ENCODE measurements at regions not wholly inside any gene's neighbourhood (a gene's known extent, or its start where the extent isn't known, plus 50 kb on each side); places are given as distances from the start of the nearest gene placed in this dataset.
"Not testable (repeated sequence)": the region's sequence is repeated elsewhere in the genome, so short reads cannot be mapped to it uniquely, and the experiment has no call there.

GRCh38 chr5:56632939-56633338, 182.4 kb upstream of the MAP3K1 start:
- Histone ChIP-seq H3K4me1 (no peaks in the 10 kb centered on the region), H3K4me3 (no peak overlapping the region), H3K36me3 (no peaks in the 10 kb centered on the region), H3K27ac (no peak overlapping the region), H3K9me3 (no peaks in the 10 kb centered on the region), H3K27me3 (no peaks in the 10 kb centered on the region)
- in situ Hi-C loops (cut with MboI; ENCODE audit: low sequenced_read_pairs in 4 of 4) (no loop called here), intact Hi-C loops (cut with DNase I; ENCODE audit: low total_unique reads) (no loop called here)
- no peak for DNase-seq
- no peak for TF ChIP-seq POLR2A (IDR thresholded peaks at IDR 0.05)
- no peak for TF ChIP-seq CTCF (IDR thresholded peaks at IDR 0.05 in 4 of 5, conservative IDR thresholded peaks at IDR 0.05 in 1 of 5)
- ATAC-seq: no peak

- Histone ChIP-seq H3K4me3 (no peak overlapping the region), H3K36me3 (no peaks in the 10 kb centered on the region), H3K9me3 (no peaks in the 10 kb centered on the region), H3K27ac (no peak overlapping the region), H3K27me3 (no peaks in the 10 kb centered on the region), H3K4me1 (no peaks in the 10 kb centered on the region)
- no peak for TF ChIP-seq CTCF (IDR thresholded peaks at IDR 0.05 in 4 of 5, conservative IDR thresholded peaks at IDR 0.05 in 1 of 5)
- TF ChIP-seq POLR2A (IDR thresholded peaks at IDR 0.05): no peak
- in situ Hi-C loops (cut with MboI; ENCODE audit: low sequenced_read_pairs in 4 of 4) (no loop called here), intact Hi-C loops (cut with DNase I; ENCODE audit: low total_unique reads) (no loop called here)
- DNase-seq: no peak
- ATAC-seq: no peak
Measured at GRCh38 chr5:56632199-56632598, 183.2 kb upstream of the MAP3K1 start.

GRCh38 chr5:56631719-56632118, 183.6 kb upstream of the MAP3K1 start:
- no peaks in the 10 kb centered on the region for H3K36me3 ChIP-seq
- no peaks in the 10 kb centered on the region for H3K9me3 ChIP-seq
- H3K27ac ChIP-seq: no peak overlapping the region
- intact Hi-C loops (cut with DNase I; ENCODE audit: low total_unique reads): no loop called here
- H3K27me3 ChIP-seq: no peaks in the 10 kb centered on the region
- DNase-seq (no peak), ATAC-seq (no peak)
- in situ Hi-C loops (cut with MboI; ENCODE audit: low sequenced_read_pairs in 4 of 4): no loop called here
- no peaks in the 10 kb centered on the region for H3K4me1 ChIP-seq
- no peak overlapping the region for H3K4me3 ChIP-seq
- TF ChIP-seq CTCF (IDR thresholded peaks at IDR 0.05 in 4 of 5, conservative IDR thresholded peaks at IDR 0.05 in 1 of 5): no peak

- ATAC-seq; in situ Hi-C loops (cut with MboI; ENCODE audit: low sequenced_read_pairs in 4 of 4); H3K4me3 ChIP-seq; intact Hi-C loops (cut with DNase I; ENCODE audit: low total_unique reads); H3K27me3 ChIP-seq; H3K4me1 ChIP-seq; DNase-seq; H3K36me3 ChIP-seq; H3K9me3 ChIP-seq; H3K27ac ChIP-seq: not testable (repeated sequence)
Measured at GRCh38 chr5:56628616-56629015, 186.7 kb upstream of the MAP3K1 start.

- intact Hi-C loops (cut with DNase I; ENCODE audit: low total_unique reads): no loop called here
- in situ Hi-C loops (cut with MboI; ENCODE audit: low sequenced_read_pairs in 4 of 4): no loop called here
- no peaks in the 10 kb centered on the region for H3K36me3 ChIP-seq
- H3K9me3 ChIP-seq: no peaks in the 10 kb centered on the region
- ATAC-seq (no peak), DNase-seq (no peak)
- no peak overlapping the region for H3K27ac ChIP-seq
- TF ChIP-seq POLR2A (IDR thresholded peaks at IDR 0.05) (no peak), CTCF (IDR thresholded peaks at IDR 0.05 in 4 of 5, conservative IDR thresholded peaks at IDR 0.05 in 1 of 5) (no peak)
- H3K4me3 ChIP-seq: no peak overlapping the region
- no peaks in the 10 kb centered on the region for H3K4me1 ChIP-seq
- no peaks in the 10 kb centered on the region for H3K27me3 ChIP-seq
Measured at GRCh38 chr5:56625541-56625940, 189.8 kb upstream of the MAP3K1 start.

All from gastrocnemius medialis (tissue), 4 donors.